PC-3 (cell line): ENCODE measurements at regions not wholly inside any gene's neighbourhood (a gene's known extent, or its start where the extent isn't known, plus 50 kb on each side); places are given as distances from the start of the nearest gene placed in this dataset.

Experiments used
- CTCF ChIP-seq: fragments of 300-600 bp; sonication (generic); conservative IDR thresholded peaks from 2 replicates; pipeline ENCODE4 v1.5.1; 2017; ENCODE audit warnings: antibody characterized with exemption, low read depth, mild to moderate bottlenecking, low read length
- EZH2 ChIP-seq: fragments of 300-600 bp; sonication (generic); IDR thresholded peaks from one replicate; pipeline ENCODE4 v1.6.1; 2017; ENCODE audit warnings: antibody characterized with exemption, mild to moderate bottlenecking, low read length; ENCODE audit not compliant: unreplicated experiment

GRCh38 chr5:7192016-7192415 lies 203.9 kb upstream of the ADCY2 start:
- TF ChIP-seq CTCF (no peak), EZH2 (no peak)
